Cardiac muscle cell (in vitro differentiated cells and primary cell): ENCODE measurements at regions not wholly inside any gene's neighbourhood (a gene's known extent, or its start where the extent isn't known, plus 50 kb on each side); places are given as distances from the start of the nearest gene placed in this dataset.

ENCODE experiments used
- DNase-seq, 2 donors: peaks; one replicate each; pipeline versions ENCODE4 v3.0.0 to v3.0.0-alpha.2; 2010 to 2017; ENCODE audit warnings: low read depth in 1 of 2, low spot score in 1 of 2
- H3K27ac ChIP-seq: fragments of 200-600 bp; sonication (generic); 2 replicates; pipeline ENCODE4 v1.5.1; 2016
- H3K27me3 ChIP-seq: fragments of 200-600 bp; sonication (generic); 2 replicates; pipeline ENCODE4 v1.6.0; 2016; ENCODE audit warnings: control low read depth
- H3K36me3 ChIP-seq: fragments of 200-600 bp; sonication (generic); 2 replicates; pipeline ENCODE4 v1.5.1; 2016; ENCODE audit warnings: control low read depth
- H3K4me1 ChIP-seq: fragments of 200-600 bp; sonication (generic); 2 replicates; pipeline ENCODE4 v1.8.1; 2017; ENCODE audit warnings: low read depth, mild to moderate bottlenecking, mixed run types
- H3K4me3 ChIP-seq: fragments of 200-600 bp; sonication (generic); 2 replicates; pipeline ENCODE4 v1.5.1; 2016; ENCODE audit warnings: mild to moderate bottlenecking
- H3K9me3 ChIP-seq: fragments of 200-600 bp; sonication (generic); 2 replicates; pipeline ENCODE4 v1.5.1; 2017; ENCODE audit warnings: low read depth, mild to moderate bottlenecking, control low read depth
- TF ChIP-seq, protein P1 (sequence below): IDR thresholded peaks from 2 replicates; pipeline ENCODE4 v1.5.1; 2012; ENCODE audit warnings: low read depth, mild to moderate bottlenecking, low read length

DNA sequence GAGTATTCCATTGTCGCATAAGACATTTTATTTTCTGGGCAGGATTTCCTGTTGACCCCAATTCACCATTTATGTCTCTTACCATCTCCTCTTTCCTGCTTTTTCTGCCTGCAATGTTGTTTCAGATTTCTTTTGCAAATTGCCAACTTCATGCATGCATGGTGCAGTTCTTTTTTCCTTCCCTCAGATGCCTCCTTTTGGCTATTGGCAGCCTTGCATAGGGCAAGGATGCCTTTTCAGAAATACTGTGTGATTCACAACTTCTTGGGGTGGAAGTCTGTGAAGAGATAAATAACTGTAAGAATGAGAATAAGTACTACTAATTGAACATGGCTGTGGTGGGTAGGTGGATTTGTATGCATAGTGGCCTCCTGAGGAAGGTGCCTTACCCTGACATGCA, 116.7 kb downstream of the SOX4 start:
- DNase-seq = no peak
- H3K4me3 ChIP-seq = no peak overlapping the region
- no peaks in the 10 kb centered on the region for H3K27me3 ChIP-seq
- peaks cover 10% of the 10 kb centered on the region for H3K4me1 ChIP-seq
- H3K27ac ChIP-seq = no peak overlapping the region
- H3K36me3 ChIP-seq = no peaks in the 10 kb centered on the region
- TF ChIP-seq, protein P1, sequence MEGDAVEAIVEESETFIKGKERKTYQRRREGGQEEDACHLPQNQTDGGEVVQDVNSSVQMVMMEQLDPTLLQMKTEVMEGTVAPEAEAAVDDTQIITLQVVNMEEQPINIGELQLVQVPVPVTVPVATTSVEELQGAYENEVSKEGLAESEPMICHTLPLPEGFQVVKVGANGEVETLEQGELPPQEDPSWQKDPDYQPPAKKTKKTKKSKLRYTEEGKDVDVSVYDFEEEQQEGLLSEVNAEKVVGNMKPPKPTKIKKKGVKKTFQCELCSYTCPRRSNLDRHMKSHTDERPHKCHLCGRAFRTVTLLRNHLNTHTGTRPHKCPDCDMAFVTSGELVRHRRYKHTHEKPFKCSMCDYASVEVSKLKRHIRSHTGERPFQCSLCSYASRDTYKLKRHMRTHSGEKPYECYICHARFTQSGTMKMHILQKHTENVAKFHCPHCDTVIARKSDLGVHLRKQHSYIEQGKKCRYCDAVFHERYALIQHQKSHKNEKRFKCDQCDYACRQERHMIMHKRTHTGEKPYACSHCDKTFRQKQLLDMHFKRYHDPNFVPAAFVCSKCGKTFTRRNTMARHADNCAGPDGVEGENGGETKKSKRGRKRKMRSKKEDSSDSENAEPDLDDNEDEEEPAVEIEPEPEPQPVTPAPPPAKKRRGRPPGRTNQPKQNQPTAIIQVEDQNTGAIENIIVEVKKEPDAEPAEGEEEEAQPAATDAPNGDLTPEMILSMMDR = no peak
- no peaks in the 10 kb centered on the region for H3K9me3 ChIP-seq

DNA sequence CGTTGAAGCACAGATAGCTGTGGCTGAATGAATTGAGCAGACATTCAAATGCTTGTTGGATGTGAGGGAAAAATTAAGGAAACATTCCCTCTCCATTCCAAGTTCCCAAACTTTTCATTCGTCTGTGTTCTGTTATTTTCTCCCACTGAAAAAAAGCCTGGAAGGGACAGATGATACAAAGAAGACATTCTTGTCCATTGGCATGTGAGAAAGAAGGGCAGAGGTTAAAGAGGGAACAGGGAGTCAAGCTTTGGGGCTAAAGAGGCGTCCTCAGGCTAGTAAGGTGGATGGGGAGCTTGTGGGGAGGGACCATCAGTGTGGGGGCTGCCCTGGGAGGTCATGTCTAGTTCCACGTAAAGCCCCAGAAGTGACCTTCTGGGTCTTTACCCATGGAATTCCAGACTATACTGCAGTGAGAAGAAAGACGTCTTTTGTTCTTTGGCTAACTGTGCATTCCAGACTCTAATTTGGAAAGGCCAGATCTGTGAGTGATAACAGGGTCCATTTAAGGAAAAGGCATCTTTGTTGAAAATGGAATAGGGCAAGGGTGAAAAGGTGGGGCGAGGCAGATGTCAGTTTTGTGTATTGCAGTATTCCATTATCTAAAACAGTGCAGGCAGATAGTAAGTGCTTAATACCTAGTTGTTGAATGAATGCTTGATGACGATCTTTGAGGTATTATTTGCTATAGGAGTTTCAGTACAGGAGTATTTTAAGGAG, 117.5 kb downstream of the SOX4 start:
- no peak overlapping the region for H3K27ac ChIP-seq
- no peaks in the 10 kb centered on the region for H3K36me3 ChIP-seq
- DNase-seq = no peak
- H3K27me3 ChIP-seq = no peaks in the 10 kb centered on the region
- TF ChIP-seq, protein P1 = no peak
- H3K4me1 ChIP-seq = peaks cover 10% of the 10 kb centered on the region
- no peaks in the 10 kb centered on the region for H3K9me3 ChIP-seq
- no peak overlapping the region for H3K4me3 ChIP-seq

DNA sequence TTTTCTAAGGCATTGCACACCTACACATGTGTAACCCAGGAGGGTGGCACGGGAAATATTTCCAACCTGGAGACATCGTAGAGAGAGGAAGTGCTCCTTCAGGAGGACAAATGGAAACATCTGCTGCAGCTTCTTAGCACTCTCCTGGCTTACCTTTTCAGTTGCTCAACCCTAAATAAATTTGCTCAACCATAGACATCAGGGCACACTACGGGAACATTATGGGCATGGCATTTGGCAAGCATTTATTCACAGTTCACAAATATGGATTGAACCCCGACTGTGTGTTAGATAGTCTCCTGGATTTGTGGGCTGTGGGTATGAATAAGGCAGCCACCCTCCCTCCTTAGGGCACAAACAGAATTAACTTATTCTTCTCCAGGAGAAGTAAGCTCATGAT, 118.7 kb downstream of the SOX4 start:
- H3K27me3 ChIP-seq = no peaks in the 10 kb centered on the region
- no peak overlapping the region for H3K4me3 ChIP-seq
- H3K4me1 ChIP-seq = peaks cover 10% of the 10 kb centered on the region
- TF ChIP-seq, protein P1 = no peak
- no peaks in the 10 kb centered on the region for H3K9me3 ChIP-seq
- no peak for DNase-seq
- H3K27ac ChIP-seq = no peak overlapping the region
- H3K36me3 ChIP-seq = no peaks in the 10 kb centered on the region

DNA sequence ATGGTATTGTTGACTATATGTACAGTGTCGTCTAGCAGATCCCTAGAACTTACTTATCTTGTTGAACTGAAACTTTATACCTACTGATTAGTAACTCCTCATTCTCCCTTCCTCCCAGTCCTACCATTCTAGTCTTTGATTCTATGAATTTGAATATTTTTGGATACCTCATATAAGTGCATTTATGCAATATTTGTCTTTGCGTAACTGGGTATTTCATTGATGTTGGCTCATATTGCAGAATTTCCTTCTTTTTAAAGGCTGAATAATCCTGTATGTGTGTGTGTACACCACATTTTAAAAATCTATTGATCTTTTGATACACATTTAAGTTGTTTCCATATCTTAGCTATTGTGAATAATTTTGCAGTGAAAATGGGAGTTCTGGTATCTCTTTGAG, 119.9 kb downstream of the SOX4 start:
- DNase-seq = no peak
- H3K4me3 ChIP-seq = no peak overlapping the region
- TF ChIP-seq, protein P1 = no peak
- no peaks in the 10 kb centered on the region for H3K27me3 ChIP-seq
- peaks cover 10% of the 10 kb centered on the region for H3K4me1 ChIP-seq
- no peaks in the 10 kb centered on the region for H3K9me3 ChIP-seq
- no peak overlapping the region for H3K27ac ChIP-seq
- H3K36me3 ChIP-seq = no peaks in the 10 kb centered on the region

DNA sequence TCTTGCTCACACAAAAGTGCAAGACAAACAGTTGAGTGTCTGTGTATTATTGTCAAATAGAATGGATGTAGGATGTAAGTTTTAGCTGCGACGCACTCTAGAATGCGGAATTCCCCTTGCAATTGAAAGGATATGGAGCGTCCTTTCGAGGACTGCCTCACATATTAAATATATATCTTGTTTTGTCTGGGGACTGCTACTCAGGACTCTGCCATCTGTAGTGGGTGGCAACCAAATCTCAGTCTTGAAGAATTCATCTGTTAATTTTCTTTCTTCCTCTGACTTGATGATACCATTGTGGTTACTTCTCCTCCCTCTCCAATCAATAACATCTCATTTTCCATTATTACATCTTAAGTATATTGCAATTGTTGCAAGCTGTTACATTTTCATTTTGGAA, 121.6 kb downstream of the SOX4 start:
- DNase-seq = no peak
- no peaks in the 10 kb centered on the region for H3K36me3 ChIP-seq
- no peak overlapping the region for H3K4me3 ChIP-seq
- H3K27ac ChIP-seq = no peak overlapping the region
- no peaks in the 10 kb centered on the region for H3K9me3 ChIP-seq
- no peaks in the 10 kb centered on the region for H3K27me3 ChIP-seq
- TF ChIP-seq, protein P1 = no peak
- peaks cover 10% of the 10 kb centered on the region for H3K4me1 ChIP-seq

DNA sequence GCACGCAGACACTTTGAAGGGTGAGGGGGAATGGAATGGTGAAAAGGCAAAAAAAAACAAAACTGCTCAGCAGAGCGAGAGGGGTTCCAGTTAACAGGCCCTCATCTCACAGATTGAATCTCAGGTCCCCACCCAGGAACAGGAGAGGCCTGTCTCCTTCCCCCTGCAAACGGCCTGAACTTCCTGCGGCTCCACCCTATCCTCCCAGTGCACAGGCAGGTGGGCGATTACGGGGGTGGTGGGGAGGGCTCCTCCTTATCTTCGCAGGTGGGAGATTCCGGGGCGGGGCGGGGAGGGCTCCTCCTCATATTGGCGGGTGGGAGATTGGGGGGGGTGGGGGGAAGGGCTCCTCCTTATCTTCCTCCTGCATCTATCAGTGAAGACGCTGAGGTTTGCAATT, 129.0 kb downstream of the SOX4 start:
- Histone ChIP-seq H3K27ac (no peak overlapping the region), H3K4me1 (no peaks in the 10 kb centered on the region), H3K36me3 (no peaks in the 10 kb centered on the region), H3K27me3 (no peaks in the 10 kb centered on the region), H3K4me3 (no peak overlapping the region), H3K9me3 (no peaks in the 10 kb centered on the region)
- no peak for DNase-seq
- TF ChIP-seq, protein P1 = no peak
